ENCODE measurements at regions not wholly inside any gene's neighbourhood (a gene's known extent, or its start where the extent isn't known, plus 50 kb on each side); places are given as distances from the start of the nearest gene placed in this dataset.

DNA sequence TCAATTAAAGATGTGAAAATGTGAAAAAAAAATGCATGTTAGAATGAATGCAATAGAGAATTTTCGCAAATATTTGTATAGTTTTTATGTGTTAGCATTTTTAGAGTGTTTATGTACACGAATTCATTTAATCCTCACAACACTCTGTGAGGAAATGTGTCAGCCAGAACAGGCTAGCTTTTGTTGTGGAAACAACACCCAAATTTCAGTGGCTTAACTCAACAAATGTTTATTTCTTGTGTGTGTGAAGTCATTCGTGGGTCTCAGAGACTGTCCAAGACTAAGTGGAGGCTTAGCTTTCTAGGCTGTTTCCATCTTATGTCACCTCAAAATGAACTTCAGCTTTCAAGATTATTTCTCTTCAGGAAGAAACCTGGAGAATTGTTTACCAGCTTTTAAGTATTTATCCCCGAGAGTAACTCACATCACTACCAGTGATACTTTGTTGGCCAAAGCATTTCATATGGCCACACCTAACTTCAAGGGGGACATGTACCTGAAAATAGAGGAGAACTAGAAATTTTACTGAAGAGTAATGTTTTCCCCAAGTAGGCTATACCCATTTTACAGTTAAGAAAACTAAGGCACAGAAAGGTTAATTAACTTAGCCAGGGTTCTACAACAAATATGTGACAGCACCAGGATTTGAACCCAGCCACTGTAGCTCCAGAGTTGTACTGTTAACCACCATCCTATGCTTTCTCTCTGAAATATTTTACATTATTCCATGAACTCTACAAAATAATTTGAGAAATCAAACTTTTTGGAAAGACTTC, 306.1 kb downstream of the QKI start:
- no peak for DNase-seq (ENCODE audit: low spot score)

DNA sequence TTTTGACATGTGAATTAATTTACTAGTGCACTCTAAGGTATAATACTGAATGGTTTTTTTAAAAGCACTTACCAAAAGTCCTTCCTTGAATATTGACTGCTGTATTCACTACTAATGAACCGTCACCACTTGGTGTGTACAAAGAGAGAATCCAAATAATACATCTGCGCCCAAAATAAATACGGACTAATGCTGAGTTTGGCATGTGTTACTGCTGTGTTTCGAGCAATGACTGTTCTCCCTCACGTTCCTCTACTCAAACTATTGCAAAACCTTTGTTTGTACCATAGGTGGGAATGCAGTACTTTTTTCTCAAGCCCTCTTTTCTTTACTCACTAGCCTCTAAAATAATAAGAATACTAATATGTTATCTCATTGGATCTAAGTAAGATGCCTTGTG, 305.5 kb downstream of the QKI start:
- DNase-seq (ENCODE audit: low spot score), result no peak

DNA sequence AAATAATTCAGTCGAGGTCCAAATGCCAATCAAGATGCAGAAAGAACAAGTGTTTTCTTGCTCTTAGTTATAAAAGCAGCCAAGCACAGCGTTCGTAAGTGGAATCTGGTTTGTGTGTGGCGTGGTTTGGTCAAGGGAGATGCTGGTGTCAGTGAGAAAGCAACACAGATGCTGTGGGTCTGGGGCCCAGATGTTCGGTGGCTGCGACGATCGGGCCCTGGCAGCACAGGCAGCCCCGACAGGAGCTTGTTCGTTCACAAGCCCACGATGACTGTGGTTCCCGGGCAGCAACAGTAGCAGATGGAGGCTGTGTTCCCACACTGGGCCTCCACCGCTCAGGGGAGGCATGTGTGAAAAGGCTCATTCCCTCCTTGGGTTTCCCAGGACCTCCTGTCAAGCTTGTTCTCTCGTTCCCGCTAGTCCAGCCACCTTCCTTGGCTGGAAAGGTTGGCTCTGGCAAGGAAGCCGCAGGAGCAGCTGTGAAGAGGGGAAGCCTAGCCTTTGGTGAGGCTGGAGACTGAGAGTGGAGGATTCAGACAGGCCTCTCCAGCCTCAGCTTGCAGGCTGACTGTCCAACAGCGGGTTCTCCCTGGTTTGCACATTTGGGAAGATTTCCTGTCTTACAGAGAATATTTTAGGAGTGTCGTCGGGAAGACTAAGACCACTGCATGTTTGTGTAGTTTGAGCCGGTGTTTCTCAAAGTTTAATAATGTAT, 304.7 kb downstream of the QKI start:
- no peak for DNase-seq (ENCODE audit: low spot score)

DNA sequence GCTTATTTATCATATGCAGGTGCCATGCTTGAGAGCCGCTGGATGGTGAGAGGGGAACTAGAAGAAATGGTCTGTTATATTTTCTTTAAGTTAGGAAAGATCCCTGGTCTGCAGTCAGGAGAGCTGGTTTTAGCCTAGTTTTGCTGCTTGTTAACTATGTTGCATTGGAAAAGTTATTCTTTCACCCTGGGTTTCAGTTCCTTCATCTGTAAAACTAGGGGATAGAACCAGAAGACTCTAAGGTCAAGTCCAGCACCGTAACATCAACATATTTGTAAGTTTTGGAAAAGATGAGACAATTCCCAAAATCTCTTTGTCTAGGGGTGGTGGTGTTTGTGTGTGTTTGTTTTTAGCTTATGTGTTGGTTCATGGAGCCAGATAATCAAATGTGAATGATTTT, 304.0 kb downstream of the QKI start:
- DNase-seq (ENCODE audit: low spot score), result no peak

DNA sequence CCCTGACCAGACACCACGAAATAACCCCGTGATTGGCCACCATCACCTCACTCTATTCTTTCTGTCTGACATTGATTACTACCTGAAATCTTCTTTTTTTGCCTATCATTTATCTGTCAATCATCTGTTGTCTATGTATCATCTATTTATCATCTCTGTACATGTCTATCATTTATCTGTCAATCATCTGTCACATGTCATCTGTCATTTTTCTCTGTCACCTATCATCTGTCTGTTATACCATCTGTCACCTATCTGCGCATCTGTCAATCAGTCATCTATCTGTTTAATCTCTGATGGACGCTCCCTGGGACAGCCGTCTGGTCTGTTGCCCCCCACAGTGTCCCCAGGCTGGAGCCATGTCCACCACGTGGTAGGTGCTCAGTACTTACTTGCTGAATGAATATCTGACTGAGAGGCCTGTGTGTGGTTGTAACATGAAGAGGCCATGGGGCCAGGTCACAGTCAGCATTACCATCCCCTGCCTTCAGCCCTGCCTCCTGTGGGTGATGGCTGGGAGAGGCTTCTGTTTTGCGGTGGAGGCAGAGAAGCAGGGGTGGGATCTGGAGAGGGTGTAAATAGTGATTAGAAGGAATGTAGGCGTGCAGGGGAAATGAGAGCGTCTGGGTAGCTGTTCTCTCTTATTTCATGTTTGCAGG, 302.7 kb downstream of the QKI start:
- no peak for DNase-seq (ENCODE audit: low spot score)

DNA sequence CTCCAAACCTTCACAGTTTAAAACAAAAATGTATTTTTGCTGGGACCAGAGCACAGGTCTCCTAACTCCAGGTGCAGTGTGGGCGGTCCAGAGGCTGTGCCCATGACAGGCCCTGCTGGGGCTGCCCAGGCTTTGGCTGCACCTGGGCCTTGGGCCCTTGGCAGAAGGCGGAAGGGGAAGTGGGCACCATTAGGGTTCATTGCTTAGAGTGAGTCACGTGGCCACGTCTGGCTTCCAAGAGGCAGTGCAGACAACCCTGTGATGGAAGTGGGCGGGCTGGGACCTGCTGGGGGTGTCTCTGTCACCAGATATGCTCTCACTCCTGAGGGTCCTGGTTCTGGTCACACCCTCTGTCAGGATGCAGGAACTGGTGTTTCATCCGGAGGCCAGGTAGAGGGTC, 302.2 kb downstream of the QKI start:
- DNase-seq (ENCODE audit: low spot score), result no peak

DNA sequence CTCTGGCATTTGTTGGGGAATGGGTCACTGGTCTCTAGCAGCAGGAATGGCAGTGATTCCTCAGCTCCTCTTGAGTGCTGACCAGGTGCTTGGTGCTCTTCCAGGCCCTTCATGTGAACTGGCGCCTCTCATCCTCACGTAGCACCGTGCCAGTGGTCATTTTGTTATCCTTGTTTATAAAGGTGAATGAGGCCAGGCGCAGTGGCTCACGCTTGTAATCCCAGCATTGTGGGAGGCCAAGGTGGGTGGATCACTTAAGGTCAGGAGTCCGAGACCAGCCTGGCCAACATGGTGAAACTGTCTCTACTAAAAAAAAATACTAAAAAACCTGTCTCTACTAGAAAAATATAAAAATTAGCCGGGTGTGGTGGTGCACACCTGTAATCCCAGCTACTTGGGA, 301.3 kb downstream of the QKI start:
- DNase-seq (ENCODE audit: low spot score), result no peak

DNA sequence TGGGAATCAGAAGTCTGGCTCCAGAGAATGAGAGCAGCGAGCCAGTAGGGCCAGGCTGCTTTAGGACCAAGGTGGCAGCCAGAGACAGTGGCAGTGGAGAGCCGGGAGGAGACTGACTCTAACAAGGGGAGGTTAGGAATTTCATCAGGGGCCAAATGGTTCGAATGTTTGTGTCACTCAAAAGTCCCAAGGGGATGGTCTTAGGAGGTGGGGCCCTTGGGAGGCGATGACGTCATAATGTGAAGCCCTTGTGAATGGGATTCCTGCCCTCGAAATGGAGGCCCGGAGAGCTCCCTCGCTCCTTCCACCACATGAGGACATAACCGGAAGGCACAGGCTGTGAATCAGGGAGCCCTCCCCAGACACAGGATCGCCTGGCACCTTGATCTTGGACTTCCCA, 299.7 kb downstream of the QKI start:
- no peak for DNase-seq (ENCODE audit: low spot score)

DNA sequence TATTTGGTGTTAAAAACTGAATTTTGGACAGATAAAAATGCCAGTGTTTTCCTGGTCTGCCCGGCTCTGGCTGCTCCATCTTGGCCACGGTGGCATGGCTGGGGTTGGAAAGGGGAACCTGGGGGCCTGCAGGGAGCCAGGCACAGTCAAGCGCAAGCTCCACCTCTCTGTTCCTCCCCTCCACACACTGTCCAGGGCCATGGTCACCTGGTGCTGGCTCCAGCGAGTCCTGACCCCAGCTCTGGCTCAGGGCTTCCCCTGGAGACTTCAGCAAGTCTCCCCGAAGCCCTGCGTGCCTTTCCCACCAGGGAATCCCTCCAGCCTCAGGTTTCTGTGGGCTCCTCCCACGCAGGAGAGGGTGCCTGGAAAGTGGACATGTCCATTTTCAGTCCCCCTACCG, 298.5 kb downstream of the QKI start:
- DNase-seq (ENCODE audit: low spot score), result no peak

DNA sequence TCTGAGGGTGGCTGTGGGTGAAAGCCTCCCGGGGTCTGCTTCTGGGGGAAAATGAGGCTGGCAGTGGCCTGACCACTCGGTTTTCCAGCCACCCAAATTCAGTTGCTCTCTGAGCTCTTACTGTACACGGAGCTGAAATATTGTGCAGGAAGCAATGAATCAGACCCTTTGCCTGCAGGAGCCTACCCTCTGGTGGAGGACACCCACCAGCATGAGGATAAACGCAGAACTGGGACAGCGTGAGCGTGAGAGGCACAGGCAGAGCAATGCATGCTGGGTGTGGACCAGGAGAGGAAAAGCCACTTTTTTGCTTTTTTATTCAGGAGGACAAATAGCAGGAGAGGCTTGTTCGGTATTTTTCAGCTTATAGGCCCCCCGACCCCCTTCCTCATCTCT, 298.0 kb downstream of the QKI start:
- DNase-seq (ENCODE audit: low spot score), result no peak

DNA sequence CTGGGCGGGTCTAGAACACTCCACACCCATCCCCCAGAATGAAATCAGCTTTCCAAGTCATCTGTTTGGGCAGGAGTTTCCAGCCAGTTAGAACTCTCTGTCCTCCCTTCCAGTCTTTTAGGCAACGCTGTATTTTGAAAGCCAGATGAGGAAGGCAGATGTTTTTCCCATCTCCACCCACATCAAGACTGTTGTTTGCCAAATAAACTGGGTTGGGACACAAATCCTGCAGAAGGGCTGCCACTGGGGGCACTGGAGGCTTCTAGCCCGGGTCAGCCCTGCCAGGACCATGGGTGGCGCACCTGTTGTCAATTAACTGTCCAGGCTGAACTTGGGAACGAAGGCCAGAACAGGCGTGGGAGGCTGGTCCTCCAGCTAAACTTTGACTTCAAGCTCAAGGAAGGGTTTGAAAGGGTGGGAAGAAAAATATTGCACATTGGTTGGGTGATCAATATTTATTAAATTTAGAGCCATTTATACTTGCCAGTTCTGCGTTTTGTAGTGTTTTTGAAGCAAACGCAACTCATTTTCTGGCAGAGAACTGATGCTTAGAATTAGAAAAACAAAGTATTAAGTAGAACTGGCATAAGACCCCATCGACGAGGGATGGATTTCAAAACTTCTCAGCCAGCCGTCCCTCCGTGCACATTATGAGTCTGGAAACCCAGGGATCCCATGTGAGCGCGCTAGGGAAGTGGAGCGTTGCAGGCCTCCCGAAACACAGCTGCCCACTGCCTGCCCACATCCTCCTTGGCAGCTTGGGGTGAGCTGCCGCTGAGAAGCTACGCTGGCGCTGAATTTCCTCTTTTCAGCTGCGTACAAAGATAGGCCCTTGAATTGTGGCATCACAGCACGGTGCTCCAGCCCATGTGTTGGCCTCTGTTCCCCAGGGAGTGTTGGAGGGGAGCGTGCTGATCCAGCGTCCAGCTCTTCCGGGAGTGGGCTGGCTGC, 297.4 kb downstream of the QKI start:
- no peak for DNase-seq (ENCODE audit: low spot score)

DNA sequence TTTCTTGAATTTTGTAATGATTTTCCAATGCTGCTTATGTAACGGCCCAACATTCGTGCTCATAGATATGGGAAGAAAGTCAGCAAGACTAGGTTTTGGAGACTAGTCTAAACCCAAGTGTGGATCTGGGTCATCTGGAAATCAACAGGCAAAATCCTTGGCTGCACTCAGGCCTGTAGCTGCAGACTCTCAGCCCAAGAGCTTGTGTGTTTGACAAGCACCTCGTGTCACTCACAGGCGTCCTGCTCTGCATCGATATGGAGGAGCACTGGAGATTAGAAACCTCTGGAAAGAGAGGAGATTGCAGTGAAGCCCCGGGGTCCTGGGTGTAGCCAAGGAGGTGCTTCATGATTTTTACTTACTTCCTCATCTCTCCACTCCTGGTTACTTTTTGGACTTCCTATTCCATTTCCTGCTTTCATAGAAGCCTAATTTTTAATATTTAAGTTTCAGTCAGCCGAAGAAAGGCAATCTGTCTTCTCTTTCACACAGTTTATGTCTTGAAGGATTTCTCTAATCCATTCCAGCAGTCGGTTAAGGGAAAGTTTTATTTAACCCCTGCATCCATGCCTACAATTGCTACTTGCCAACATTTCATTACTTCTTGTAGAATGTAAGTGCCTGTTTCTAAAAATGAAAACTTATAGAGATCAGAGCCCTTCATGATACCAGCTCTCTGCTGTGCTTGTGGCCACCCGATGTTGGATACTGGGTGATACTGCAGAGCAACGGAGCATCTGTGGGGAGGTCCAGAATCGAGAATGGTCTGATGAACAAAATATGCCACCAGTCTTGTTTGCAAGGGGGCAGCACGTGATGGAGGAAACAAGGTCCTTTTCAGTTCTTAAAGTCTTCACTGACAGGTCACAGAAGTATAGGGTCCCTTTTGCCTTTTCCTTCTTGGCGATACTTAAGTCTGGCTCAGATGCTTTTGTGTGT, 296.3 kb downstream of the QKI start:
- no peak for DNase-seq (ENCODE audit: low spot score)

DNA sequence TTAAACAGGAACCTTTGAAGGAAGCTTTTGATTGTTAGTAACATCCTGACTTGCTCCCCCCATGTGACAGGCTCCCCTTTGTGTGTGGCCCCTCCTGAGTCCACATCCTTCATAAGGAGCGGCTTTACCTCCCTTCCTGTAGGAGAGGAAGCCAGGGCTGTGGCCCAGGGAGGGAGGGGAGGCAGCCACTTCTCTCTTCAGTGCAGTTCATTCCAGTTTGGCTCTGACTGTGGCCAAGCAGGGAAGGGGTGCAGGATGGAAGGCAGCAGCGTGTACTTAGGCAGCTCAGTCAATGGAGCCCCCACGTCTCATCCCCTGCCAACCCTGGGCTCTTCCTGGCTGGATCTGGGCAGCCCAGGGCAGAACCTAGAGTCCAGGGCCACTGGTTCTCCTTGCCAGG, 295.2 kb downstream of the QKI start:
- no peak for DNase-seq (ENCODE audit: low spot score)

DNA sequence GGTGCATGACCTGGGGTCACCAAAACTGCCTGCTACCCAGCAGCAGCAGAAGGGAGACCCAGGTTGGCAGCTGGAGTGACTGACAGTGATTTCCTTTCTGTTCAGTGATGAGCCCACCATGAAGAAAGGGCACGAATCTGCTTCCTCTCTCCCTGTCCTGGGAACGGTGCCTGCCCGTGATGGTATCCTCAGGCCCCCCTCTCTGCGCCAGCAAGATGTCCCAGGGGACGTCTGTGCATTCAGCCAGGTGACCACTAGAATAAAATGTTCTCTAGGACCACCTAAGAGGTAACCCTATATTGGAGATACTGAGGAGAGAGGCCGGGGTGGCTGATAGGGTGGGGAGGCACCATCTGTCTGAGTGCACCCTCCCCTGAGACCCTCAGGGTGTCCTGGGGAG, 294.7 kb downstream of the QKI start:
- DNase-seq (ENCODE audit: low spot score), result no peak

DNA sequence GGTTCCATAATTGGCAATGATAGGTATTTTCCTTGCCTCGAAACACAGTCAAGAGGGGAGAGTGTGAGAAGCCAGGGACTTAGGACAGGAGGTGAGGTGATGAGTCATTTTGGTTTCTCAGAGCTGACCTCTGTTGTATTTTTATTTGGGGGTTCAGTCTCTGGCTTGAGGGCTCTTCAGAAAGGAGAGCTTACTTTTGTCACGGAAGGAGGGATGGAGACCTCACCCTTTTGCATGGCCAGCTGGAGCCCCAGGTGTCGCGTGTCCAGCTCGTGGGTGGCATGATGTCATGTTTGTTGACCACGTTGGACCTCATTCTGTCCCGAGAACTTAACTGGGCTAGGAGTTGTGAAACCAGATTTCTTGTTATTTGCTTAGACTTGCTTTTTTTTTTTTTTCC, 293.9 kb downstream of the QKI start:
- DNase-seq (ENCODE audit: low spot score), result no peak

DNA sequence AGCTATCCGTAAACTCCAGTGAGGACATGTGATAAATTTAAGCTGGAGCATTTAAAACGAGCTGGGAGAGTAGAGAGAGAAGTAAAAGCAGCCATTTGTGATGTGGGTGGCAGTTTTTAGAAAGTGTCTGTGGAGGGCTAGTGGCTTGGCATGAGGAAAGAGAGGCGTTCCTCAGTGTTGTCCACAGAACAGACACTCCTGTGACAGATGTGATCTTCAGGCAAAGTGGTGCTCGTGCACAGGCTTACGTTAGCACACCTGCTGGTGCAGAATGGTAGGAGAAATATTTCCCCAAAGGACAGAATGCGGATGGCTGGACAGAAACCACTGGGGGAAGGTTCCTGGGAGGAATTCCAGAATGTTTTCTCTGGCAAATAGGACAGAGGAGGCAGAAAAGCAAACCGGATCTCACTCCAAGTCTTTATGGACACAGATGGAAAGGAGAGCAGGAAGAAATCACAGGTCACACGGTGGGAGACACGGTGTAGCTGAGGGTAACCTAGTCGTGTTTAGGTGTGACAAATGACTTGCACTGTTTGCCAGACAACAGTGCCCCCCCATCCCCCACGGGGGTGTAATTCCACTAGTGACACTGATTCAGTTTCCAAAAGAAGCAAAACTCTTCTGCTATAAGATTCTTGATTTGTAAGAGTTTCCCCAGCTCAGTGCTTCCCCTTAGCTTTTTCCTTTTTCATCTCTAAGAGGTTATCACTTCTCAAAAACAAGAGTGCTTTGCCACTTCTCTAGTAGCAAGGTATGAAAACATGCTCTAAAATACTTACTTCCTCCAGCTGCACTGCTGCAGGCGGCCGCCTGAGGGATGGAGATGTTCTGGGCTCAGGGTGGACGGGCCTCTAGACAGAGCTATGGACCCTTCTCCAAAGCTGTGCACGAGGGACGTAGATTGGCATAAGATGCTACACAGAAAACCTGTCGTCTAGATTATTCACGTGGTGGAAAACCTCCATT, 293.2 kb downstream of the QKI start:
- DNase-seq (ENCODE audit: low spot score), result no peak

DNA sequence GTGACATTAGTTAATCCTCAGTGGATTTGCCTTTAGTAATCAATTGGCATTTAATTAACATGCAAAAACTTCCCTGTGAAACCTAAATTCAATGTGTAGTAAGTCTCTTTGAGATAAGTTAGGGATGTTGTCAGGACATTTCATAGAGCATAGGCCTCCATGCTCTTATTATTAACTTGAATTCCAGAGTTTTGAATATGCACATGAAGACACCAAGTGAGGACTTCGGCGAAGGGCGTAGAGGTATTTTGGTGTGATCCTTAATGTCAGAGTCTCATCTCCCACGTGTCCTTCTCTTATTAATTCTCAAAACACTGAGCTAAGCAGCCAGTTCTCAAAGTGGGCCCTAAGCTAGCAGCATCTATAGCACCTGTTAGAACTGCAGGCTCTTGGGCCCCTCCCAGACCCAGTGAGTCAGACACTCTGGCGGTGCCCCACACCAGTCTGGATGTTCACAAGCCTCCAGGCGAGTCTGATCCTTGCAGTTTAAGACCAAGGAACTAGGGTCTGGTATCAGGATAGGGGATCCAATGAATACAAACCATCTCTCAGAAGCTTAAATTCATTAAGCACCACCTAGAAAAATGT, 292.1 kb downstream of the QKI start:
- no peak for DNase-seq (ENCODE audit: low spot score)

DNA sequence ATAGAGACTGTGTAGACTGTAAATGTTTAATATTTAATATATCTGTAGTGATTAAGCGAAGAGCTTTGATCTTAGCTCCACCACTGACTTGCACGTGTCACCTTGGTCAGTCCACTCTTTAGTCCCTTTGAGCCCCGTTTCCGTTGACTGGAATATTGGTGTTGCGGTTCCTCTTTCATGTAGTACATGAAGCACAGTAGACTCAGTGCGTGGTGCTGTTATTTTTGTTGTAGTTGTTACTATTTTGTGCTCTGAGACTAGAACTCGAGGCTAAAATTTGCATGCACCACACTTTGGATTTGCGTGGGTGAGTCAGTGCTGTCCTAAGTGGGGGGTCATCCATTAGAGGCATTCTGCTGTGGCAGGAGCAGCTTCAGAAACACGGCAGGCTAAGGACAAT, 291.4 kb downstream of the QKI start:
- no peak for DNase-seq (ENCODE audit: low spot score)

DNA sequence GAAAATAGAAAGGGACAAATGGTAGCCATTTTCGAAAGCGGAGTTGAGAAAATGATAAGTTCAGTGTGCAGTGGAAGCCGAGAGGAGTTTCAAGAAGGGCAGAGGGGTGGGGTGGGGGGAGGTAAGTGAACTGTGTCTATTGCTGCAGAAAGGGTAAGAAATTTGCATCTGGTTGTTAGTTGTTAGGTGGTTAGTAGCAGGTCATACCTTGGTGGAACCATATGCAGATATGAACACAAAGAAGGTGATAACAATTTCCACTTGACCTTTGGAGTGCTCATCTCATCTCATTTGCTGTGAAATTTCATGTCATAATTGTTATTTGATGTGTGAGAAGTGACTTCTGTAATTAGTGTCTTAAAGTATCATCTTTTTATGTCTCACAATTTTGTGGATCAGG, 288.2 kb downstream of the QKI start:
- no peak for DNase-seq (ENCODE audit: low spot score)

DNA sequence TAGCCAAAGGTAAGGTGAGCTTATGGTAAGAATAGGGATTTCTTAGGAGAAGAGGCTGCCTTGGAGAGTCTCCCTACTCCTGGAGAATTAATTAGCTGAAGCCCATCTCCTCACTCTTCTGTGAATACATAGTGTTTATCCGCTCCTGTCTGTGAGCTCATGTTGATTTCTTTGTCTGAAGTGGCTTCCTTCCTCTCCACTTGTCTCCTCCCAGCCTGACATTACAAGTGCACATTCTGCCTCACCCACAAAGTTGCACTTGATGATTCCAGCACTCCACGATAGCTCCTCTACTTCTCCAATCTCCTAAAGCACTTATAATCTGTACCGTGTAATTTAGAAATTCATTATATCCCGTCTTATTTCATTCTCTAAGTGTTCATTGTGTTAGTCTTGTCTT, 287.2 kb downstream of the QKI start:
- no peak for DNase-seq (ENCODE audit: low spot score)

Measured in COLO829 (cell line).